Esophagus muscularis mucosa (tissue), 3 donors: ENCODE measurements at regions not wholly inside any gene's neighbourhood (a gene's known extent, or its start where the extent isn't known, plus 50 kb on each side); places are given as distances from the start of the nearest gene placed in this dataset.

Experiments used
- POLR2A ChIP-seq: fragments of 450-650 bp; IDR thresholded peaks from one replicate; pipeline ENCODE4 v1.6.1; 2017; ENCODE audit warnings: antibody characterized with exemption, moderate library complexity, mild to moderate bottlenecking, low read depth
- POLR2AphosphoS5 ChIP-seq, 2 donors: sonication (generic); formaldehyde crosslinking; IDR thresholded peaks; one replicate each; pipeline ENCODE4 v1.6.1; 2017; ENCODE audit warnings: antibody characterized with exemption in 2 of 2
- TF ChIP-seq, protein P1 (sequence below), 3 experiments: fragments of 200-600 bp in 2 of 3; fragments of 450-650 bp in 1 of 3; sonication (generic) in 2 of 3; IDR thresholded peaks; one replicate each; pipeline ENCODE4 v1.5.1; 2017 to 2019; ENCODE audit warnings: antibody characterized with exemption in 3 of 3, mild to moderate bottlenecking in 2 of 3, moderate library complexity in 1 of 3

DNA sequence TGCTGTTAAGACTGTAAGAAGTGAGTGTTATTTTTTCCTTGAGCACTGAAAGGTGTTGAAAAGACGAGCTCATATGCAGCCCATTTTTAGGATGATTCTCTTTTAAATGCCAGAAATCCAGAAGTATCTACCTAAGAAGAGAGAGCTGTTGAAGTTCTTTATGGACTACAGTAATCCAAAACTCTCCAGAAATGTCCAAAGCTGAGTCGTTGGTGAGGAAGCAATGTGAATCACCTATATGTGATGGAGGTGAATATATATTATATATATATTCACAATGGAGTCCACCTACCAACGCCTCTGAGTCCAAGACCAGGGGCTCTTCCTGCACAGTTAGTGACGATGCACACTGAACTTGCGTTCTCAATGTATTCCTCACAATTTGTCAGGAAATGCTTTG is 252.7 kb upstream of the PITRM1 start:
- TF ChIP-seq, protein P1, sequence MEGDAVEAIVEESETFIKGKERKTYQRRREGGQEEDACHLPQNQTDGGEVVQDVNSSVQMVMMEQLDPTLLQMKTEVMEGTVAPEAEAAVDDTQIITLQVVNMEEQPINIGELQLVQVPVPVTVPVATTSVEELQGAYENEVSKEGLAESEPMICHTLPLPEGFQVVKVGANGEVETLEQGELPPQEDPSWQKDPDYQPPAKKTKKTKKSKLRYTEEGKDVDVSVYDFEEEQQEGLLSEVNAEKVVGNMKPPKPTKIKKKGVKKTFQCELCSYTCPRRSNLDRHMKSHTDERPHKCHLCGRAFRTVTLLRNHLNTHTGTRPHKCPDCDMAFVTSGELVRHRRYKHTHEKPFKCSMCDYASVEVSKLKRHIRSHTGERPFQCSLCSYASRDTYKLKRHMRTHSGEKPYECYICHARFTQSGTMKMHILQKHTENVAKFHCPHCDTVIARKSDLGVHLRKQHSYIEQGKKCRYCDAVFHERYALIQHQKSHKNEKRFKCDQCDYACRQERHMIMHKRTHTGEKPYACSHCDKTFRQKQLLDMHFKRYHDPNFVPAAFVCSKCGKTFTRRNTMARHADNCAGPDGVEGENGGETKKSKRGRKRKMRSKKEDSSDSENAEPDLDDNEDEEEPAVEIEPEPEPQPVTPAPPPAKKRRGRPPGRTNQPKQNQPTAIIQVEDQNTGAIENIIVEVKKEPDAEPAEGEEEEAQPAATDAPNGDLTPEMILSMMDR (IDR thresholded peaks at IDR 0.05) = no peak
- TF ChIP-seq POLR2AphosphoS5 (IDR thresholded peaks at IDR 0.05) = no peak
- TF ChIP-seq POLR2A = no peak
